HG03045 (cell line): ENCODE measurements at regions not wholly inside any gene's neighbourhood (a gene's known extent, or its start where the extent isn't known, plus 50 kb on each side); places are given as distances from the start of the nearest gene placed in this dataset.
"Not testable (repeated sequence)": the region's sequence is repeated elsewhere in the genome, so short reads cannot be mapped to it uniquely, and the experiment has no call there.

ENCODE experiments used
- ATAC-seq: cut with Tn5 transposase; IDR thresholded peaks from one replicate; pipeline ENCODE4 v1.9.1; 2021; ENCODE audit warnings: mild to moderate bottlenecking, moderate library complexity; ENCODE audit not compliant: unreplicated experiment

DNA sequence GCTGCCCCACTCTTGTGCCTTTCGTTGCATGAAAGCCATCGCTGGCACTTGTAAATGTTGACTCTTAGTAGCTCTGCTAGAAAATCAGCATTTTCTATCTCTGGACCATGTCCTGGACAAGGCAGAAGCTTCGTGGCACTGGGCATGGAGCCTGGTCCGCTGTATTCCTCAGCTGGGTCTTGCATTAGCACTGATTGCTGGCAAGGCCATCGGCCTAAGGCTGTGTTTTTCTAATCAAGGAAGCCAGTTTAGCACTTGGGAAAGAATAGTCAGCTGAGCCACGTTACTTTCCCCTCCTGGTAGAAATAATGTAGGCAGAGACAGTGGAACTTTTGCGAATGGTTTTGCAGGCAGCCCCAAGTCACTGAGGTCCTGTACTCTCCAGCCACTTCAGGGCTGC, 180.2 kb upstream of the EOLA2 start:
- no peak for ATAC-seq

DNA sequence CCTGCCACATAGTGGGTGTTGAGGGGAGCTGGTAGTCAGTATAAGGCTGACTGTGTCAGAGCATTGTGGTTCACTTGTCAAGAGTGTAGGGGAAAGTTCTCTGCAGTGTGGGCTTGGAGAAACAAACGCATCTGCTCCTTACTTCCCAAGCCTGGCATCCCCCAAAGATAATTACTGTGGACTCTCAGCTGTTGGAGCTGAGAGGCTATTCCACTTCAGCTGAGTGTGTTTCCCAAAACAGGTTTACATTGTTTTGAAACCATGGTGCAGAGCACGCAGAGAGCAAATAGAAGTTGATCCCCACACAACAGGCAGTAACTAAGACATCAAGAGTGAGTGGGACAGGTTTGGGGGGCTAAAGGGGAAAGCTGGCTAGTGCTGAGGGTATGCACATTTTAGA, 181.0 kb upstream of the EOLA2 start:
- no peak for ATAC-seq

DNA sequence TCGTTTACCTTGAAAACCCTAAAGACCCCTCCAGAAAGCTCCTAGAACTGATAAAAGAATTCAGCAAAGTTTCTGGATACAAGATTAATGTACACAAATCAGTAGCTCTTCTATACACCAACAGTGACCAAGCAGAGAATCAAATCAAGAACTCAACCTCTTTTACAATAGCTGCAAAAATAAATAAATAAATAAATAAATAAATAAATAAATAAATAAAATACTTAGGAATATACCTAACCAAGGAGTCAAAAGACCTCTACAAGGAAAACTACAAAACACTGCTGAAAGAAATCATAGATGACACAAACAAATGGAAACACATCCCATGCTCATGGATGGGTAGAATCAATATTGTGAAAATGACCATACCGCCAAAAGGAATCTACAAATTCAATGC, 186.8 kb upstream of the EOLA2 start:
- not testable (repeated sequence) for ATAC-seq

DNA sequence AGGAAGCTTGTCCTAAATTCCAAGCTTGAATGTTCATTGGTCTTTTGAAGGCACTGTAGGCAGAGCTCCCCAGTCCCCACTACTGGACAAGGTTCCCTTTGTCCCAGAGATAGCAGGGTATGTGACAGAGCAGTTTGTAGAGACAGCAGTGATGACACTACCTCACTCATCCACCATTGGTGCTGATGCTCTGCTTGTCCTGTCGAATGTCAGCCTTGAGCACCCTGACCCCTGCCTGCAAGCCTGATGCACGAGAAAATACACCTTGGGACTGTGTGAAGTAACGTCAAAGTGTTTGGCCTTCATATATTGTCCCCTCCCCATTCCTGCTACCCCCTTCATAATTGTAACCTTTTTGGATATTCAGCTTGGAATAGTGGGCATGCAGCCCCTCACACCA, 188.9 kb upstream of the EOLA2 start:
- ATAC-seq: no peak

DNA sequence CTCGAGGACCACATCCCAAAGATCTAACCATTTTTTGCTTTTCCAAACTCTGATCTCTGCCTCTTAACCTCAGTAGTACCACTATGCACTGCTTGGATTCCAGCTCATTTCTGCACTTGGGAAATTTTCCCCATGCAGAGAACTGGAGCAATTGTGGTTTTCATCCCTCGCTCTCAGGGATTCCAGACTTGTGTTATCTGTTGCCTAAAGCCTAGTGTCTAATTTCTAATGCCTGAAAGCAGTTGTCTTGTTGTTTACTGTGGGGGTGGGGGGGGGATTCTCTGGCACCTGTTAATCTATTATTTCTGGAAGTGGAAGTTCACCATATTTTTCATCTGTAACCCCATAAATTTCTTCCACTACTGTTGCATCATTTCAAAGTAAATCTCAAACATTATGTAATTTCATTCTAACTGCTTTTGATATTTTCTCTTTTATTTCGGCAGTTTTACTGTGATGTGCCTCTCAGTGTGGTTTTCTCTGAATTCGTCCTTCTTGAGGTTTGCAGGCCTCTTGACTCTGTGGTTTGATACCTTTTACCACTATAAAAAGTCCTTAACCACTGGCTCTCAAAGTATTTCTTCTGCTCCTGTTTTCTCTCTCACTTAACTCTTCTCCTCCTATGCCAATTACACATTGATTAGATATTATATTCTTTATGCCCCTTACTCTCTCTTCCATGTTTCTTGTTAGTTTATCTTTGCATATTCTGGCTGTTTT, 205.6 kb upstream of the EOLA2 start:
- no peak for ATAC-seq

DNA sequence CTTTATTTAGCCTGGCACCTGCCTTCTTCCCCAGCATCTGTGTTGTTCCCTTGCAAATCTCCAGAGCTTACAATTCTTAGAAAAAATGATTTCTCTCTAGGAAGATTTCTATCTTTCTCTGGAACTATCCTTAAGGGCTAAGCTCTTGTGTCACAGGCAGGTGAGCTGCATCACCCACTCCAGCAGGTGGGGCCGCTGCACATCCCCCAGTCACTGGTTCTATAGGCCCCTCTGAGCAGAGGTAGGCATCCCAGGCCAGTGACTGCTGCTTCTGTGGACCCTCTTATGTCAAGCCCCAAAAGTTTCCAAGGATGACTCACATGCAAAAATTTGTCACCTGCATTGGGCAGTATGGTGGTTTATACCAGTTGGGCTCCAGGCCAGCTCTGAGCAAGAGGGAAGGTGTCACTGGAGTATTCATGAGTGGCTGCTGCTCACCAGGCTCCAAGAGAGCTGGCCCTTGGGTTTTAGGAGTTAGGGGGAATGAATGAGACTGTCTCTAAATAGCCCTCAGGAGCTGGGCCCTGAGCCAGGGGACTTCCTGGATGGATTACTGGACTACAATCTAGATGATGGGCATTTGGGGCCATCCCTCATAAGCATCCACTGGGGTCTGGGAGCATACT, 208.1 kb upstream of the EOLA2 start:
- ATAC-seq: no peak

DNA sequence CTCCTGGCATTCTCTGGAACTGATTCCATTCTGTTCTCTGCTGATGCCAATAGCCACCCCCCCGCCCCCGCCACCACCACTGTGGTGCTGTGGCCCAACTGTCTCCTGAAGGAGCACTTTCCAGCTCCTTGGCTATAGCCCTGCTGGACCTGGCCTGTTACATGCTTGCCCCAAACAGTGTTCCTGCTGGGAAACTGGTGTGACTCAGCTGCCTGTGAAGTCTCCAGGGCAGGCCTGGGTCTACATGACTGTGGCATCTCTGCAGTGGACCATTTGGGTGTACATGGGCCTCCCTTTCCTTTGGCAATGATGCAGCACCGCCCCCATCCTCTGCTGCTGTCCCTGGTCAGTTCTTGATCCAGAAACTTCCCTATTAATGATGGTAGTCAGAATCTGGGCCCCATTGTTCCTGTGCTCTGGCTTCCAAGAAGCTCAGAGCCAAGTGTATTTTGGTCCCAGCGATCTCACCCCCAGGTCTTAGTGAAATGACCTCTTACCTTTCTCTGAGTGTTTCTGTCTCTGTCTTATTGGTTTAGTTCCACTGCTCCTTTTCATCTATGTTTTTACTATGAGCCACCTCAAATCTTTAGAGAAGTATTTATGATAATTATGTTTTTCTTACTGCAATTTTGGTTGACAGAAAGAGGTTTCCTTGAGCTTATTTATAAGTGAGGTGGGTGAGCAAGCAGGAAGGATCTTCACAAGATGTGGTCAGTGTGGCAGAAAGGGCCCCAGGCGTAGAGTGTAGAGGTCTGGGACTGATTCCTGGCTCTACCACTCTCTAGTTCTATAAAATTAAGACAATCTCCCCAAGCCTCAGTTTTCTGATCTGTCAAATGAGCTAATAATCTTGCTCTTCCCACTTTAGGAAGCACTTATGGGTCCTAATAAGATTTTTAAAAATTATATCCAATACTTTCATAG, 210.7 kb upstream of the EOLA2 start:
- no peak for ATAC-seq

DNA sequence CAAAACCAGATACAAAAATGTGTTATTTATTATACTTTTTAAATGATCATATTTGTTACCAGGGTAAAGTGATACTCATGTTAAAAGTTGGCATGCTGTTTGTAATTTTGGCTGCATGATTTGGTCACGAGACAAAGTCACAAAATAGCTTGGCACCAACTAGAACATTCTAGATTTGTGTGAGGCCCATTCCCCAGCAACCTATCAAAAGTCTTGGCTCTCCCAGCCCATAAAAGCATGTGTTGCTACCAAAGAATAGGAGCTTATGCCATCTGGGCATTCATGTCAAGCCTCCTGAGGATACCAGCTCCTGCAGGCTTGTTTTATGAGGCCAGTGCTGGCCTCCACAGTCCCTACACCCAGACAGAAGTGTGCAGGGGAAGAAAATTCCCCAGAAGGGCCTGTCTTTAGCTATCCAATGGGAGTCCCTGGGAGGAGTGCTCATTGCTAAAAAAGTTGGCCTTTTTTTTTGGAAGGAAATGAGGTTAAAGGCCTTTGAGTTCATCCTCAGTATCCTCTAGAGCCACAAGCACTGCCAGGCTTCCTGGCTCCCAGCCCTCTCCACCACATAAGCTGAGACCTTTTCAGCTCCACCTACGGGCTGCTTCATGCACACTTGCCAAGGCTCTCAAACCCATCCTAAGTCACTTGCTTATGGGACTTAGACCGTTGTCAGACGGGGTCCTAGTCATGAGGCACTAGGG, 211.9 kb upstream of the EOLA2 start:
- ATAC-seq: no peak

DNA sequence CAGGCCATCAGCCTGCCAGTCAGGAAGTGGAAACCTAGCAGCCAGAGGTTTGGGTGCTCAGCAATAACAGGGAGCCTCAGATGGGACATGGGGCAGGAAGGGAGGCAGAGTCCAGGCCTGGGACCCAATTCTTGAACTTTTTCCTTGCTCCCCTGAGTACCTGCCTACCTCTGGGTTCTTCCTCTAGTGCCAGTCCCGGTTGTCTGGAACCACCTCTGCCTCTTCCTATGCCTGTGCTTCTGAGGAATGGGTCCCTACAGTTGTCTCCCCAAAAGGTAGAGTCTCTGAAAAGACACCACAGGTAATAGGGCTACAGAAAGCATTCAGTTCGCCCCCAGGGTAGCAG, 212.4 kb upstream of the MAMLD1 start:
- ATAC-seq: no peak

DNA sequence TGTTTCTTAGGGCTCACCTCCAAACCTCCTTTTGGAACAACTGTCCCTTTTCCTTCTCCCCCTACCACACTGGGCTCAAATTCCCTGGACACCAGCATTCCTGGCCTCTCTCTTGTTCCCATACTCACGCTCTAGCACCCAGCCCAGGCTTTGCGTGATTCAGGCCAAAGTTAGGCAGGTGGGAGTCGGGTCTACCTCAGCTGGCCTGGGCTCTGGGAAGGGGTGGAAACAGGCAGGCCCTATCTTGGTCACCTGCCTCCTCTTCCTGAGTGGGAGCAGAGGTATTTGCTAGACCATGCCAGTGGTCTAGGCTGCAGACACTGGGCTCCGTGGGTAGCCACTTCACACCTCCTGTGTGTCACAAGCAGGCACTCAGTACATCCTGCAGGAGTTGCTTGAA, 211.1 kb upstream of the MAMLD1 start:
- no peak for ATAC-seq

DNA sequence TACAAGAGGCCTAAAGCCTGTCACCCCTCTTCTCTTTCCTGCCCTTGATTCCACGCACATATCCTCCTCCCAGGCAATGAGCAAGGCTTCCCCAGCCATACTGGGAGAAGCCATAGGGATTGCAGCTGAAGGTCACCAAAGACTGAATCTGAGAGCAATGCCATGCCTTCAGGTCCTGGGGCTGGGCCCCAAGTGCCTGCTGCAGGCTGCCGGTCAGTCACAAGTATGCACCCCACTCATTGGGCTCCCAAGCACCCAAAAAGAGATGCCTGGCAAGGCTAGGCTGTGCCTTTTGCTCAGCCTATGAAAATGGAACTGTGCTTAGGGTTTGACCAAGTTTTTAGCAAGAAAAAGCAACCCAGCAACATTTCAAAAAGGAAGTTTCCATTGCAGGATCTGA, 210.6 kb upstream of the MAMLD1 start:
- ATAC-seq: no peak

DNA sequence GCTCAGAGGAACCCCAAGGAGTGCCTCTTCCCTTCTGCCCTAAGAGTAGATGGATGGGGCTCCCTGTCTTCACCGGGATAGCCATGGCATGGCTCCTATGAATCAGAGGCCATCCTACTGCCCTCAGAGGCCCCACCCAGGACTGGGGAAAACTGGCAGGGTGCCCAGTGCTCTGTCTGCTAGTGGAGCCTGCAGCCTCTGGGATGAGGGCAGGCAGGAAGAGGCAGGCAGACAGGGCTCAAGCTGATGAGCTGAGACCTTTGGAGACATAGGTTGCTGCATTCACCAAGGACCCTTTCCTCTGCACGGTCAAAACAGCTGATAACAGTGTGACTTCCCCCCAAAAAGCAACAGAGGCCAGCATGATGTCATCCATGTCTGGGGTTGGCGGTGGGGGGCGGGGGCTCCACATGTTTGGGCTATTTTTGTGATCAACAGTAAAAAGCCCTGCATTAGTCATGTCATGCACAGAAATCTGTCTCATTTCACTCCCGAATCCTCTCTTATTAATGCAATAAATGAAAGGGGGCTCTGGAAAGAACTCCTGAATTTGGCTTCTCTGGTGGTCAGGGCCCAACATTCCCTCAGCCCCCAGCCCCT, 207.6 kb upstream of the MAMLD1 start:
- ATAC-seq: no peak

DNA sequence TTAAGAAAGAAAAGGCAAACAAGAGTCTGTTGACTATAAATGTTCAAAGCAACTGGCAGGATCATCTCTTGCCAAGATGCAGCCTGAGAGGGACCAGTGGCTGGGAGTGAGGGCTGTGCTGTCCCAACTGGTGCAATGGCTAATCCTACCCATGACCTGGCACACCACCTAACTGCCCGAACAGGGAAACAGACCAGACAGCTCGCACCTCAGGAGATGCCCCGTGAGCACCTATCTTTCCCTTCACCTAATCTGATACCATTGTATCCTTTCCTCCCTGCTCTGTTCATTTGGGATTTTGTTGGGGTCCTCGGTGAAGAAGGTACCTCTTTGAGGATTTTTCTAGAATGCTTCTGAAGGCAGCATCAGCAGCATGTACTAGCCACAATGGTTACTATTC, 206.5 kb upstream of the MAMLD1 start:
- no peak for ATAC-seq

DNA sequence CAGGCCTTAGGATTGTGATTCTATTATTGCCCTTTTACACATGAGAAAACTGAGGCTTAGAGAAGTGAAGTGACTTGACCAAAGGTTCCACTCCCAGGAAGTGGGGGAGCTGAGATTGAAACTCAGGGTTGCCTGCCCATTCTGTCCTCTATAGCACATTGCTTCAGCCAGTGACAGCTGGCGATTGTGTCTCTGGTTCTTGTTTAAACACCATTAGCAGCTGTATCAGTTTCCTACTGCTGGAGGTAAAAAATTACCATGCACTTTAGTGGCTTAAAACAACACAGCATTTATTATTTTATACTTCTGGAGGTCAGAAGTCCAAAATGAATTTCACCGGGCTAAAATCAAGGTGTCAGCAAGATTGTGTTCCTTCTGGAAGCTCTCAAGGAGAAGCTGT, 205.8 kb upstream of the MAMLD1 start:
- ATAC-seq: no peak

DNA sequence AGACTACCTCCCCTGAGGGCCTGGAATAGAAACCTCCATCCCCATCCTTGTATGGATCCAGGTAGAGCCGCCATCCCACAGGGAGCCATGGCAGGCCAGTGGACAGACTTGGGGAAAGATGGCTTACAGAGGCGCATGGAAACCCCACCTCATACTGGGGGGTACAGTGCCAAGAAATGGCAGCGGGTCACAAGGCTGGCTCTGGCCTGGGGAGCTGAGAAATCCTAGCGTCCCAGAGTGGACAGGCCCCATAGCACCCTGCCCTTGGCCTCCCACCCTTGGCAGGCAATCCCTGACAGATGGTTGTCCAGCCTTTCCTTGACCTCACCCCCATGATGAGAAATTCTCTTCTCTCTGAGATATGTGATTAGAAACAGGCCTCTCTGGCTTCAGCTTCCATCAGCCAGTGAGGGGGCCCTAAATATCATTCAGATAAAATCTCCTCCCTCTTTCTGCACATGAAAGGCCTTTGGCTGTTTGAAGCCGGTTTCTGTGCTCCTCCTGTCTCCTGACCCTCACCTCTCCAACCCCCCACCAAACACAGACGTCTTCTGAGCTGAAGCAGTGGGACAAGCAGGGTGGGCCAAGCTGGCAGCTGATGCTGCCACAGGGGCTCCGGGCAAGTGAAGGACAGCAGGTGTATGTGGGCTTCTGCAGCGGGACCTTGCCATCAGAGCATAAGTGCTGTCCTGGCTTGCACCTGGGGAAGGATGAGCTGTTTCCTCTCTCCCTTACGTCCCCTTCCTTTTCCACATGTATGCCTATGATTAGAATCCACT, 204.4 kb upstream of the MAMLD1 start:
- no peak for ATAC-seq

DNA sequence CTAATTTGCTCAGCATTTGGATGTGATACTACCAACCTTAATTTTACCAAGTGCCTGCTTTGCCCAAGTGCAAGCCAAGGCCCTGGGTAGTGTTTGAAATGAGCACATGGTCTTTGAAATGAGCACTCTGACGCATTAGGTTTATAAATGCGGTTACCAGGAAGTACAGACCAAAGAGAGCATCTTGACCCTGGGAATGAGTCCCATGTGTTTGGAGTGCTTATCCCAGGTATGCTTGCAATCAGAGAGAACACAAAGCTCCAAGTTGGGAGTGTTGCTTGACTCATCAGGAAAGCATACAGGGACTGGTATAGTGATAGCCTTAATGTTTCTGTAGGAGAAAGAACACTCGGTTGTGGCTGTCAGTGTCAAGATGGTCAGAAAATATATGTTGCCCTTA, 203.6 kb upstream of the MAMLD1 start:
- ATAC-seq: no peak

DNA sequence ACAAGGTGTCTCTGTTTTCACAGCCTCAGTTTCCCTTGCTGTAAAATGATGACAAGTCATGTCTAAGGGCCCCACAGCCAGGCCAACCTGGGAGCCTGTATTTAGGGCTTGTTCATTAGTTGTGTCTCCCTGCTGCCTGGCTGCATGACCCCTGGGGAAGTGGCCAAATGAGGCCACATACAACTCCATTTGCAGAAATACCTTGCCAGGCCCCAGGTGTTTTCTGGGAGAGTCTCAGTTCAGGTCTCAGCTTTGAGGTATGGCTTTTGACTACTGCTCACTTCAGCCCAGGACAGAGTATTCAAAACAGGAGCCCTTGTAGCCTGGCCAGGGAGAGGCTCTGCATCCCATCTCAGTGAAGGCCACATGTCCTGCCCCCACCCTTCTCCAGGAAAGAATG, 202.5 kb upstream of the MAMLD1 start:
- ATAC-seq: no peak

DNA sequence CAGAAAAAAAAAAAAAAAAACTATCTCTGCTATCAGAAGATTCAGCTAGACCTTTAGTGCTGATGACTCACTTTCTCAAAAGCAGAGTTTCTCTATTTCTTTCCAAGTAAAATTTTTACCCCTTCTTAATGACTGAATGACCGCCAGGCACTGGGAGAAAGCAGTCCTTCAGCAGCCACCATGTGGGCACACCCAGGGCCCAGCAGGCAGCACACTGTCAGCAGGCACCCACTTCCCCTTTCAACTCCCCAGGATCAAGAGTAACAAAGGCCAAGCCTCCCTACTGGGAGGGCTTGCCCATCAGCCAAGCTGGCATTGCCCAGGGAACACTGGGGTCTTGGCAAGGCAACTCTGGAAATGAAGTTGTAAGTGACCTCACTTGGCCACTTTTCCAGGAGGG, 201.9 kb upstream of the MAMLD1 start:
- ATAC-seq: no peak

DNA sequence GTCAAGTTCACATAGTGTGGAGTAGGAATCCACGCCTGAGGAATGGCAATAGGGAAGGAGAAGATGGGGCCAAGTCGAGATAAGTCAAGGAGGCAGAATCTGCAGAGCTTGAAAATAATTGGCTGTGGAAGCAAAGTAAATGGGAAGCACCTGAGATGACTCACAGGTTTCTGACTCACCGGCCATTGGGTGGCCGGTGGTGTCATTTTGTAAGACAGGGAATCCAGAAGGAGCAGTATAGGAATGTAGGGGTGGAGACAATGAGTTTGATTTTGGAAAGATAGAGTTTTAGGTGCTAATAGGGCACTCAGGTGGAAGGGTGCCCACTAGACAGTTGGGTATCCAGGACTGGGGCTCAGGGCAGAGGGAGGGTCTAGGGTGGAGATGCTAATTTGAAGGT, 201.0 kb upstream of the MAMLD1 start:
- no peak for ATAC-seq

DNA sequence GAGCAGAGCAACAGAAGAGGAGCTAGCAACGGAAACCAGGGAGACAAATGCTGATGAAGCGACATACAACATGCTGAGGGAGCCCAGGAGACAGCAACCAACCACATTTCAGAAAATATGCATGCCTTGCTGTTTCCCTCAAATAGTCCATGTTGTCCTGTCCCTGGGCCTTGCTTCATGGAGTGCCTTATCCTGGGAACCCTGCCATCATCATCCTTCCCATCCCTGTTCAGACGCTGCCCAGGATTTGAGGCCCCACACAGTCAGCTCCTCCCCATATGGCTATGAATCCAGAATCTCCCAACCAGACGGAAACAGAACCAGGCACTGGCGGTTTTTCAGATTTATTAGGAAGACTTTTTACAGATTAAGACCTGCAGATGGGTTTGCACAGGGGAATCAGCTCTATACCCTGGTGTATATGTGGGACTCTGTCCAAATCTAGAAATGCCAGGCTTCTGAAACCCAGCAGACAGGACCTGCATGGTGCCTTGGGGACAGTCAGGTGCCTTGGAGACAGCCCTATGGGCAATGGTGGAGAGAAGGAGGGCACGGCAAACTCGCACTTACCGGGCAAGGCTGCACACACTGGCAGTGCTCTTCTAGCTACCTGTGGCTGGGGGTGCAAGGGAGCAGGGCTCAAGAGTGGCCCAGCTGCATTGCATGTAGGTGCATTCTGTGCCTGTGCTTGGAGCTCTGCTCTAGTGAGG, 199.7 kb upstream of the MAMLD1 start:
- no peak for ATAC-seq
